ENCODE measurements at regions not wholly inside any gene's neighbourhood (a gene's known extent, or its start where the extent isn't known, plus 50 kb on each side); places are given as distances from the start of the nearest gene placed in this dataset.

- no peak for TF ChIP-seq KAT7 (CRISPR knock-in tag; IDR thresholded peaks at IDR 0.05; ENCODE audit: borderline replicate concordance)
- no peak for TF ChIP-seq MAX (CRISPR knock-in tag; IDR thresholded peaks at IDR 0.05)
- no peak for TF ChIP-seq ELF4 (CRISPR knock-in tag; IDR thresholded peaks at IDR 0.05; ENCODE audit: low read depth)
- no peak for TF ChIP-seq RORB (CRISPR knock-in tag; IDR thresholded peaks at IDR 0.05)
- TF ChIP-seq E2F4 (CRISPR knock-in tag; IDR thresholded peaks at IDR 0.05; ENCODE audit: borderline replicate concordance, low read depth) = no peak
- TF ChIP-seq PRRX2 (CRISPR knock-in tag; IDR thresholded peaks at IDR 0.05) = no peak
- no peak for TF ChIP-seq MXD4 (CRISPR knock-in tag; IDR thresholded peaks at IDR 0.05; ENCODE audit: borderline replicate concordance)
- TF ChIP-seq GABPB1 (CRISPR knock-in tag; IDR thresholded peaks at IDR 0.05) = no peak
- no peak for TF ChIP-seq TCF7 (CRISPR knock-in tag; IDR thresholded peaks at IDR 0.05; ENCODE audit: low read depth)
Measured at GRCh38 chr13:56314765-56315164, 826.0 kb upstream of the PRR20A start (continued).

GRCh38 chr13:56317841-56318240, 822.9 kb upstream of the PRR20A start:
- peak overlapping the region; percentile 63; the same call in 1 of the 2 replicates for H3K27ac Mint-ChIP-seq
- DNase-seq (ENCODE audit: low spot score) (no peak), ATAC-seq (peak; percentile 94)
- ChIA-PET POLR2A (no interaction called here), CTCF (no interaction called here)
- H3K4me3 Mint-ChIP-seq = no peak overlapping the region
- H3K4me1 Mint-ChIP-seq = peaks cover 31% of the 10 kb centered on the region
- H3K36me3 Mint-ChIP-seq = no peaks in the 10 kb centered on the region
- no peaks in the 10 kb centered on the region for H3K27me3 Mint-ChIP-seq (ENCODE audit: low read depth)
- H3K9me3 Mint-ChIP-seq = no peaks in the 10 kb centered on the region
- TF ChIP-seq ZNF138 (CRISPR knock-in tag; conservative IDR thresholded peaks at IDR 0.05) = no peak
- TF ChIP-seq MXD4 (CRISPR knock-in tag; IDR thresholded peaks at IDR 0.05; ENCODE audit: borderline replicate concordance) = no peak
- no peak for TF ChIP-seq CTCF (IDR thresholded peaks at IDR 0.05)
- no peak for TF ChIP-seq ATF2 (CRISPR knock-in tag; IDR thresholded peaks at IDR 0.05; ENCODE audit: borderline replicate concordance, low read depth)
- TF ChIP-seq FOXP4 (CRISPR knock-in tag; IDR thresholded peaks at IDR 0.05) = no peak
- TF ChIP-seq MAX (CRISPR knock-in tag; IDR thresholded peaks at IDR 0.05) = no peak
- TF ChIP-seq ZNF425 (CRISPR knock-in tag; conservative IDR thresholded peaks at IDR 0.05) = no peak
- no peak for TF ChIP-seq ZNF512 (CRISPR knock-in tag; IDR thresholded peaks at IDR 0.05; ENCODE audit: borderline replicate concordance)
- TF ChIP-seq CDX4 (CRISPR knock-in tag; IDR thresholded peaks at IDR 0.05; ENCODE audit: borderline replicate concordance) = no peak
- no peak for TF ChIP-seq TEAD1 (CRISPR knock-in tag; IDR thresholded peaks at IDR 0.05)
- no peak for TF ChIP-seq STAT6 (CRISPR knock-in tag; conservative IDR thresholded peaks at IDR 0.05; ENCODE audit: low read depth)
- no peak for TF ChIP-seq CBFB (CRISPR knock-in tag; IDR thresholded peaks at IDR 0.05; ENCODE audit: low read depth)
- no peak for TF ChIP-seq NFE2L1 (CRISPR knock-in tag; IDR thresholded peaks at IDR 0.05)
- no peak for TF ChIP-seq ATF1 (CRISPR knock-in tag; IDR thresholded peaks at IDR 0.05)
